ENCODE measurements at regions not wholly inside any gene's neighbourhood (a gene's known extent, or its start where the extent isn't known, plus 50 kb on each side); places are given as distances from the start of the nearest gene placed in this dataset.

DNA sequence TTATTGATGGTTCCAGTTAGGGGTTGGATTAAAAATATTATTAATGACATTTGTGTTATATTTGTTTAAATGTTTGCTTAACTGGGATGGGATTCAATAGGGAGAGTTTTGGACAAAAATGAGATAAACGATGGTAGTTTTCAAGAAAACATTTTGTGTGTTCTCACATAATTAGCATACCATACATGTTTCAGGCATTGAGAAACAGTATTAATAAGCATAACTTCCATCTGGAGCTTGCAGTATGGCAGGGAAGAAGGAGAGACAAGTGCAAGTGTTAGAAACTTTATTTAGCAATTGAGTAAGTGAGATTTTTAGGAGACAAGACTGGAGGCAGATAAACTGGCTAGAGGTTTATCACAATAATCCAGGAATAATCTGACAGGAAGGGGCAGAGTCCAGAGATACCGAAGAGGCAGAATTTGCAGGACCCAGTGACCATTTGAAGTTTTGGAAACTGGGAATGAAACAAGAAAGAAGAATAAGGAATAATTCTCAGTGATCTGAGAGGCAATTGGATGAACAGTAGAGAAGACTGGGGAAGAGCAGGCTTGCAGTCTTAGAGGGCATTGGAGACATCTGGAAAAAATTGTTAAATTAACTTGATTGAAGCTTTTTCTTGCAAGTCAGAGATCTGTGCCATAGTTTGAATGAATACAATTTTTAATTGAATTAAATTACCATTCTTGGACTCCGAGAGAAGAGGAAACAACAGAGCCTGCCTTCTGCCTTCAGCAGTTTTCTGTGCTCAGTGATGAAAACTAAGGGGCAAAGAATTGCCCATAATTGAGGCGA lies 73.0 kb upstream of the PTCHD4 start:
- no peaks in the 10 kb centered on the region for H3K36me3 ChIP-seq (ENCODE audit: low read length)
- no peak overlapping the region for H3K9ac ChIP-seq (ENCODE audit: low read length)
- H3K4me2 ChIP-seq (ENCODE audit: low read depth, low read length, poor library complexity, severe bottlenecking), result no peak overlapping the region
- H3K79me2 ChIP-seq (ENCODE audit: insufficient read depth, low read length), result no peaks in the 10 kb centered on the region
- H4K20me1 ChIP-seq (ENCODE audit: low read depth, low read length), result no peaks in the 10 kb centered on the region
- no peaks in the 10 kb centered on the region for H3K9me3 ChIP-seq (ENCODE audit: insufficient read depth, low read length)
- H3K27ac ChIP-seq (ENCODE audit: low read depth, low read length), result no peak overlapping the region
- no peak for TF ChIP-seq EZH2phosphoT487 (conservative IDR thresholded peaks at IDR 0.05; ENCODE audit: low read length)
- TF ChIP-seq, protein P1, sequence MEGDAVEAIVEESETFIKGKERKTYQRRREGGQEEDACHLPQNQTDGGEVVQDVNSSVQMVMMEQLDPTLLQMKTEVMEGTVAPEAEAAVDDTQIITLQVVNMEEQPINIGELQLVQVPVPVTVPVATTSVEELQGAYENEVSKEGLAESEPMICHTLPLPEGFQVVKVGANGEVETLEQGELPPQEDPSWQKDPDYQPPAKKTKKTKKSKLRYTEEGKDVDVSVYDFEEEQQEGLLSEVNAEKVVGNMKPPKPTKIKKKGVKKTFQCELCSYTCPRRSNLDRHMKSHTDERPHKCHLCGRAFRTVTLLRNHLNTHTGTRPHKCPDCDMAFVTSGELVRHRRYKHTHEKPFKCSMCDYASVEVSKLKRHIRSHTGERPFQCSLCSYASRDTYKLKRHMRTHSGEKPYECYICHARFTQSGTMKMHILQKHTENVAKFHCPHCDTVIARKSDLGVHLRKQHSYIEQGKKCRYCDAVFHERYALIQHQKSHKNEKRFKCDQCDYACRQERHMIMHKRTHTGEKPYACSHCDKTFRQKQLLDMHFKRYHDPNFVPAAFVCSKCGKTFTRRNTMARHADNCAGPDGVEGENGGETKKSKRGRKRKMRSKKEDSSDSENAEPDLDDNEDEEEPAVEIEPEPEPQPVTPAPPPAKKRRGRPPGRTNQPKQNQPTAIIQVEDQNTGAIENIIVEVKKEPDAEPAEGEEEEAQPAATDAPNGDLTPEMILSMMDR (IDR thresholded peaks at IDR 0.05; ENCODE audit: insufficient read depth, low read length, poor library complexity, severe bottlenecking), result no peak
- H3K27me3 ChIP-seq (ENCODE audit: low read length), result no peaks in the 10 kb centered on the region
- no peak overlapping the region for H3K4me3 ChIP-seq (ENCODE audit: insufficient read depth, low read length, poor library complexity, severe bottlenecking)
- no peaks in the 10 kb centered on the region for H3F3A ChIP-seq (ENCODE audit: insufficient read depth)
- no peaks in the 10 kb centered on the region for H3K9me2 ChIP-seq (replicated peaks; ENCODE audit: insufficient read depth, low read length)
- no peak overlapping the region for H2AFZ ChIP-seq (ENCODE audit: low read depth, low read length, severe bottlenecking)

DNA sequence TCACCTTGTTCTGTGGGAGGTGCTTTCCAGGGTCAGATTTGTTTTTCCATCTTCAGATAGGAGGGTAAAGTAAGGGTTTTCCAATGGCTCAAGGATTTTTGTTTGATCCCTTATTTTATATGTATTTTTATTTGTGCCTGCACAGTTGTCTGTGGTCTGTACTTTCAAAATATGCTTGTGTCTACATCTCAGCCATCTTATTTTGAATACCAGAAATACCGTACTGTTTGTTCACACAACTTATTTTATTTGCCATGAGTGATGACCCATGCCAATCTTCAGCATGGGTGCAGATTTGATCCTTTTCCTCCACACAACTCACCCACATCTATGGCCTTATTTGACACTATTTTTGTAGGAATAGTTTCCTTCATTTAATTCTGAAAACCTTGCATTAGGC lies 72.2 kb upstream of the PTCHD4 start:
- Histone ChIP-seq H3F3A (ENCODE audit: insufficient read depth) (no peaks in the 10 kb centered on the region), H4K20me1 (ENCODE audit: low read depth, low read length) (no peaks in the 10 kb centered on the region), H3K27ac (ENCODE audit: low read depth, low read length) (no peak overlapping the region), H3K79me2 (ENCODE audit: insufficient read depth, low read length) (no peaks in the 10 kb centered on the region), H2AFZ (ENCODE audit: low read depth, low read length, severe bottlenecking) (no peak overlapping the region), H3K4me2 (ENCODE audit: low read depth, low read length, poor library complexity, severe bottlenecking) (no peak overlapping the region), H3K9me2 (replicated peaks; ENCODE audit: insufficient read depth, low read length) (no peaks in the 10 kb centered on the region), H3K9me3 (ENCODE audit: insufficient read depth, low read length) (no peaks in the 10 kb centered on the region), H3K4me3 (ENCODE audit: insufficient read depth, low read length, poor library complexity, severe bottlenecking) (no peak overlapping the region), H3K27me3 (ENCODE audit: low read length) (no peaks in the 10 kb centered on the region), H3K9ac (ENCODE audit: low read length) (no peak overlapping the region), H3K36me3 (ENCODE audit: low read length) (no peaks in the 10 kb centered on the region)
- no peak for TF ChIP-seq EZH2phosphoT487 (conservative IDR thresholded peaks at IDR 0.05; ENCODE audit: low read length)
- TF ChIP-seq, protein P1 (IDR thresholded peaks at IDR 0.05; ENCODE audit: insufficient read depth, low read length, poor library complexity, severe bottlenecking), result no peak

DNA sequence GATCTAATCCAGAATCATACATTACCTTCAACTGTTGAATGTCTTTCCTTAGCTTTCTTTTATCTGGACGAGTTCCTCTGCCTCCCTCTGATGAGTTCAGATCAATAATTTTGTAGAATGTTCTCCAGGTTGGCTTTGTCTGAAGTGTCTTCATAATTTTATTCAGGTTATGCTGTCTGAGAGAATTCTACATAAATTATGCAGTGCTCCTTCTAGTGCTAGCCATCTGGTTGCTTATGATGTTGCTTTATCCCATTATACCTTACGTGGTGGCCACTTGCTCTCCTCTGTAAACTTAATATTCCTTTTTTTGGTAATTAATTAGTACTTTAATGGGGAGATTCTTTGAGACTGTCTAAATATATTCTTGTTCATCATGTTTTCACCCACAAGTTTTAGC lies 67.7 kb upstream of the PTCHD4 start:
- no peaks in the 10 kb centered on the region for H4K20me1 ChIP-seq (ENCODE audit: low read depth, low read length)
- no peak overlapping the region for H3K4me3 ChIP-seq (ENCODE audit: insufficient read depth, low read length, poor library complexity, severe bottlenecking)
- H3K27me3 ChIP-seq (ENCODE audit: low read length), result no peaks in the 10 kb centered on the region
- no peaks in the 10 kb centered on the region for H3K9me2 ChIP-seq (replicated peaks; ENCODE audit: insufficient read depth, low read length)
- no peak overlapping the region for H3K4me2 ChIP-seq (ENCODE audit: low read depth, low read length, poor library complexity, severe bottlenecking)
- no peak overlapping the region for H2AFZ ChIP-seq (ENCODE audit: low read depth, low read length, severe bottlenecking)
- no peak overlapping the region for H3K9ac ChIP-seq (ENCODE audit: low read length)
- H3K9me3 ChIP-seq (ENCODE audit: insufficient read depth, low read length), result no peaks in the 10 kb centered on the region
- no peak for TF ChIP-seq EZH2phosphoT487 (conservative IDR thresholded peaks at IDR 0.05; ENCODE audit: low read length)
- TF ChIP-seq, protein P1 (IDR thresholded peaks at IDR 0.05; ENCODE audit: insufficient read depth, low read length, poor library complexity, severe bottlenecking), result no peak
- no peaks in the 10 kb centered on the region for H3F3A ChIP-seq (ENCODE audit: insufficient read depth)
- H3K79me2 ChIP-seq (ENCODE audit: insufficient read depth, low read length), result no peaks in the 10 kb centered on the region
- no peaks in the 10 kb centered on the region for H3K36me3 ChIP-seq (ENCODE audit: low read length)
- H3K27ac ChIP-seq (ENCODE audit: low read depth, low read length), result no peak overlapping the region
